PC-3 (cell line): ENCODE measurements at regions not wholly inside any gene's neighbourhood (a gene's known extent, or its start where the extent isn't known, plus 50 kb on each side); places are given as distances from the start of the nearest gene placed in this dataset.

Experiments used
- ATAC-seq: fragments of 200-7000 bp; cut with Tn5 transposase; 2 replicates; pipeline ENCODE4 v1.9.1; 2020; ENCODE audit warnings: mild to moderate bottlenecking, moderate library complexity
- BruUV-seq: library from RNA; stranded (reverse); fragments of 400-500 nt; replicated peaks from 2 replicates; lab custom pipeline; 2021; lab: Mats Ljungman, UMichigan
- CTCF ChIA-PET: fragments of 300-600 bp; sonication (Branson Sonifier 250); formaldehyde crosslinking; loops from one replicate; lab custom pipeline; 2022; ENCODE audit warnings: antibody characterized with exemption; lab: Charles Lee
- POLR2A ChIA-PET: fragments of 300-600 bp; sonication (Branson Sonifier 250); formaldehyde crosslinking; loops from one replicate; lab custom pipeline; 2022; ENCODE audit warnings: antibody characterized with exemption; ENCODE audit not compliant: unreplicated experiment; lab: Charles Lee
- DNase-seq: peaks from one replicate; pipeline ENCODE4 v3.0.0-alpha.2; 2015
- H2AFZ ChIP-seq: fragments of 300-600 bp; sonication (generic); 2 replicates; pipeline ENCODE4 v1.6.0; 2016; ENCODE audit warnings: antibody characterized with exemption, low read length
- H3F3A ChIP-seq: fragments of 300-600 bp; sonication (generic); one replicate; pipeline ENCODE4 v1.6.0; 2017; ENCODE audit warnings: antibody characterized with exemption, low read length, control low read depth, mild to moderate bottlenecking; ENCODE audit not compliant: unreplicated experiment
- H3K27ac ChIP-seq: fragments of 300-600 bp; sonication (generic); 2 replicates; pipeline ENCODE4 v1.5.1; 2016; ENCODE audit warnings: mild to moderate bottlenecking, low read length
- H3K27me3 ChIP-seq: fragments of 300-600 bp; sonication (generic); 2 replicates; pipeline ENCODE4 v1.6.1; 2016; ENCODE audit warnings: low read length, mixed read lengths
- H3K36me3 ChIP-seq: fragments of 300-600 bp; sonication (generic); 2 replicates; pipeline ENCODE4 v1.6.1; 2016; ENCODE audit warnings: low read depth, mixed run types, low read length, mixed read lengths
- H3K4me1 ChIP-seq: fragments of 300-600 bp; sonication (generic); 2 replicates; pipeline ENCODE4 v1.5.1; 2016; ENCODE audit warnings: low read length; ENCODE audit not compliant: insufficient read depth
- H3K4me2 ChIP-seq: fragments of 300-600 bp; sonication (generic); 2 replicates; pipeline ENCODE4 v1.6.0; 2016; ENCODE audit warnings: low read length
- H3K4me3 ChIP-seq: fragments of 300-600 bp; sonication (generic); 2 replicates; pipeline ENCODE4 v1.5.1; 2016; ENCODE audit warnings: mild to moderate bottlenecking, low read length, mixed read lengths
- H3K79me2 ChIP-seq: fragments of 300-600 bp; sonication (generic); 2 replicates; pipeline ENCODE4 v1.6.1; 2017; ENCODE audit warnings: low read length, mixed read lengths
- H3K9ac ChIP-seq: fragments of 300-600 bp; sonication (generic); 2 replicates; pipeline ENCODE4 v1.6.0; 2016; ENCODE audit warnings: mild to moderate bottlenecking, low read length
- H3K9me2 ChIP-seq: fragments of 300-600 bp; sonication (generic); replicated peaks from 2 replicates; pipeline ENCODE4 v1.6.1; 2016; ENCODE audit warnings: mixed run types, low read length, mixed read lengths
- H3K9me3 ChIP-seq: fragments of 300-600 bp; sonication (generic); 2 replicates; pipeline ENCODE4 v1.6.1; 2016; ENCODE audit warnings: low read length, mixed read lengths
- H4K20me1 ChIP-seq: fragments of 300-600 bp; sonication (generic); 2 replicates; pipeline ENCODE4 v1.6.1; 2016; ENCODE audit warnings: low read length, mixed read lengths
- CTCF ChIP-seq: fragments of 300-600 bp; sonication (generic); conservative IDR thresholded peaks from 2 replicates; pipeline ENCODE4 v1.5.1; 2017; ENCODE audit warnings: antibody characterized with exemption, low read depth, mild to moderate bottlenecking, low read length
- EZH2 ChIP-seq: fragments of 300-600 bp; sonication (generic); IDR thresholded peaks from one replicate; pipeline ENCODE4 v1.6.1; 2017; ENCODE audit warnings: antibody characterized with exemption, mild to moderate bottlenecking, low read length; ENCODE audit not compliant: unreplicated experiment
- EZH2phosphoT487 ChIP-seq: fragments of 300-600 bp; sonication (generic); IDR thresholded peaks from 2 replicates; pipeline ENCODE4 v1.6.1; 2018; ENCODE audit warnings: mild to moderate bottlenecking, antibody characterized with exemption, low read length, borderline replicate concordance
- intact Hi-C: fragments of 100-400 bp; cut with micrococcal nuclease; formaldehyde crosslinking; loops from 2 replicates; pipeline ENCODE4 v1.9.0; 2023

- BruUV-seq, result no TSS peak
- no peak overlapping the region for H3K4me3 ChIP-seq
- ATAC-seq (no peak), DNase-seq (no peak)
- TF ChIP-seq EZH2phosphoT487 (no peak), EZH2 (no peak), CTCF (no peak)
- H3K4me1 ChIP-seq, result peaks cover 30% of the 10 kb centered on the region
- H4K20me1 ChIP-seq, result no peaks in the 10 kb centered on the region
- POLR2A ChIA-PET, result no interaction called here
- no peaks in the 10 kb centered on the region for H3K9me3 ChIP-seq
- no peaks in the 10 kb centered on the region for H3K27me3 ChIP-seq
- intact Hi-C loops, result loop anchor here (10.0 kb wide), 2 partner anchors 149 to 359 kb away; no protein-coding TSS in a partner anchor
- H2AFZ ChIP-seq, result no peak overlapping the region
- no peaks in the 10 kb centered on the region for H3K9me2 ChIP-seq
- no peaks in the 10 kb centered on the region for H3K79me2 ChIP-seq
- H3K36me3 ChIP-seq, result no peaks in the 10 kb centered on the region
- H3K27ac ChIP-seq, result peak overlapping the region; percentile 72; the same call in 1 of the 2 replicates
- CTCF ChIA-PET, result interaction anchor here (0.6 to 0.7 kb wide), 2 partner anchors 27 to 714 kb away, joined by 3 read pairs; no protein-coding TSS in a partner anchor
- no peak overlapping the region; the same call in 1 of the 2 replicates for H3K9ac ChIP-seq
- H3K4me2 ChIP-seq, result no peak overlapping the region
- no peaks in the 10 kb centered on the region for H3F3A ChIP-seq
Measured at GRCh38 chr2:237024255-237024654, 61.4 kb upstream of the COPS8 start.

GRCh38 chr2:237025090-237025865 lies 60.4 kb upstream of the COPS8 start:
- H3K27me3 ChIP-seq, result no peaks in the 10 kb centered on the region
- H3K9me2 ChIP-seq, result no peaks in the 10 kb centered on the region
- H3K79me2 ChIP-seq, result no peaks in the 10 kb centered on the region
- H3K4me2 ChIP-seq, result peak overlapping the region; percentile 46
- peaks cover 30% of the 10 kb centered on the region for H3K4me1 ChIP-seq
- no peak overlapping the region for H3K4me3 ChIP-seq
- H3K27ac ChIP-seq, result peak overlapping the region; percentile 77
- ChIA-PET CTCF (interaction anchor here (0.6 to 1.1 kb wide), 4 partner anchors 36 to 513 kb away, joined by 3 to 6 read pairs (median 4); no protein-coding TSS in a partner anchor), POLR2A (no interaction called here)
- H3F3A ChIP-seq, result no peaks in the 10 kb centered on the region
- H3K36me3 ChIP-seq, result no peaks in the 10 kb centered on the region
- TF ChIP-seq EZH2 (no peak), EZH2phosphoT487 (no peak), CTCF (no peak)
- H3K9ac ChIP-seq, result peak overlapping the region; percentile 15; the same call in 1 of the 2 replicates
- H4K20me1 ChIP-seq, result no peaks in the 10 kb centered on the region
- BruUV-seq, result no TSS peak
- peak overlapping the region; percentile 40 for H2AFZ ChIP-seq
- DNase-seq, result peak; percentile 94
- peak; percentile 93 for ATAC-seq
- intact Hi-C loops, result loop anchor here (5.0 to 10.0 kb wide), 5 partner anchors 118 to 360 kb away; no protein-coding TSS in a partner anchor
- no peaks in the 10 kb centered on the region for H3K9me3 ChIP-seq
